ENCODE measurements at regions not wholly inside any gene's neighbourhood (a gene's known extent, or its start where the extent isn't known, plus 50 kb on each side); places are given as distances from the start of the nearest gene placed in this dataset.

DNA sequence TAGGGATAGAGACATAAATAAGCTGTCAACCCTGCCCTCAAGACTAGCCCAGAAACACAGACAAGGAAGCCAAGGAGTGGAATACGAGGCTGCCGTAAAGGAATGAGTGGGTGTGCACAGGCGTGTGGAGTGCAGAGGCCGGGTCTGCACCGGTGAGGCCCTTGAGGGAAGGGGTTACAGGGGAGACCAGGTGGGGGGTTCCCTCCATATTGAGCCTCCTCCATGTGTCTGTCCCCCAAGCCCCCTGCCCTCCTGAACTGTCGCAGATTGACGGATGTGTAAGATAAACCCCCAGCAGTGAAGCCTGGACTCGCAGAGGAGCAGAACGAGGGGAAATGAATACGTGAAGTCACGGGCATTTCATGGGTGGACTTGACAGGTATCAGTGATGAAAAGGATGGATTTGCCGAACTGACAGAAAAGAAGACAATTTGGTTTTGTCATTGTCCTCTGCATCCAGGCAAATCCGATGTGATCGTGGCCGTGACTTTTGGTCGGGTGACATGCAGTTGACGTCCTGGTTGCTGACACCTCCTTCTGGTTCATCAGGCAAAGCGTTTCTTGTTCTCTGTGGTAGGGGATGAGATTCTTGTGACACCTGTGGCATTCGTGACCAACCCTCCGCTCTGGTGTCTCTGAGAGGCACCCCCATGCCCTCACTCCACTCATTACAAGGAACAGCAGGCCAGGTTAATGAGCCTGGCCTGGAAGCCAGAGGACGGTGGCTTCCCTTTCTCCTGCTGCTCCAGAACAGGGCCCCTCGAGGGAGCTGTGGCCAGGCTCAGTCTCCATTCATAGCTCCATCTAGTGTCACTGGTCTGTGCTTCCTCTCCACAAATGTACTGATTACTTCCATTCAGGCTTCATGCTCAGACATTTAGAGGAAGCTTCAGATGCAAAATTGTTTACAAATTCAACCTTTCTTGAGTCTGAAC, 223.1 kb upstream of the B3GAT1 start:
- no peak for TF ChIP-seq POLR2AphosphoS5 (IDR thresholded peaks at IDR 0.05)
- TF ChIP-seq POLR2A (IDR thresholded peaks at IDR 0.05), result no peak
- TF ChIP-seq CTCF (IDR thresholded peaks at IDR 0.05), result no peak

DNA sequence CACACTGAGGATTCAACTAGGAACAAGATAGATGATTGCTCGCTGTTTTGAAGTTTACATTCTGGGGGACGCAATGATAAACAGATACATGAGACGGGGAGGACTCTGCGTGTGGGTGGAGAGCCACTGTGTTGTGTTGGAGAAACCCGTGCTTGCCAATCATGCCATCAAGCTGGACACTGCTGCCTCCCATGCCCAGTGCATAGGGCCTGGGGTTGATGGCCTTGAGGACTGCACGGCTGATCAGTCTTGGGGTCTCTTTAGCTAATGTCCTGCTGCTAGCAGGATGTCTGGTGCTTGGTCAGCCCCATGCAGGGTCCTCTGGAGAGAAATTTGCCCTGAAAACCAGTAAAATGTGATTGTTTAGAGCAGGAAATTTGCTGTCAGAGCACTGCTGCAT, 221.2 kb upstream of the B3GAT1 start:
- Histone ChIP-seq H3K4me3 (no peak overlapping the region), H3K9me3 (no peaks in the 10 kb centered on the region), H3K27ac (no peak overlapping the region), H3K27me3 (replicated peaks; ENCODE audit: insufficient read depth) (no peaks in the 10 kb centered on the region), H3K4me1 (replicated peaks) (no peaks in the 10 kb centered on the region), H3K36me3 (no peaks in the 10 kb centered on the region)
- 91% methylated on average over 6 of the region's 6 CpGs for WGBS
- no peak for DNase-seq (ENCODE audit: low spot score)
- intact Hi-C loops (cut with DNase I), result no loop called here
- TF ChIP-seq POLR2AphosphoS5 (IDR thresholded peaks at IDR 0.05) (no peak), CTCF (IDR thresholded peaks at IDR 0.05) (no peak), POLR2A (IDR thresholded peaks at IDR 0.05) (no peak)

More for the DNA sequence above, 223.1 kb upstream of the B3GAT1 start:
- WGBS, result 78% methylated on average over 22 of the region's 22 CpGs
- no peak overlapping the region for H3K27ac ChIP-seq
- no peak overlapping the region for H3K4me3 ChIP-seq
- DNase-seq (ENCODE audit: low spot score), result no peak
- H3K27me3 ChIP-seq (replicated peaks; ENCODE audit: insufficient read depth), result no peaks in the 10 kb centered on the region
- intact Hi-C loops (cut with DNase I), result no loop called here
- H3K9me3 ChIP-seq, result no peaks in the 10 kb centered on the region
- no peaks in the 10 kb centered on the region for H3K36me3 ChIP-seq
- no peaks in the 10 kb centered on the region for H3K4me1 ChIP-seq (replicated peaks)

GRCh38 chr11:134632347-134633119, 220.5 kb upstream of the B3GAT1 start:
- TF ChIP-seq POLR2A (IDR thresholded peaks at IDR 0.05), result no peak
- no peak for TF ChIP-seq CTCF (IDR thresholded peaks at IDR 0.05)
- TF ChIP-seq POLR2AphosphoS5 (IDR thresholded peaks at IDR 0.05), result no peak
- no peak overlapping the region for H3K27ac ChIP-seq
- no peaks in the 10 kb centered on the region for H3K4me1 ChIP-seq (replicated peaks)
- H3K36me3 ChIP-seq, result no peaks in the 10 kb centered on the region
- no peaks in the 10 kb centered on the region for H3K9me3 ChIP-seq
- H3K27me3 ChIP-seq (replicated peaks; ENCODE audit: insufficient read depth), result no peaks in the 10 kb centered on the region
- intact Hi-C loops (cut with DNase I), result no loop called here
- H3K4me3 ChIP-seq, result no peak overlapping the region
- 79% methylated on average over 16 of the region's 16 CpGs for WGBS
- DNase-seq (ENCODE audit: low spot score), result no peak

GRCh38 chr11:134630861-134631260, 218.8 kb upstream of the B3GAT1 start:
- intact Hi-C loops (cut with DNase I), result no loop called here
- 44% methylated on average over 13 of the region's 13 CpGs for WGBS
- Histone ChIP-seq H3K9me3 (no peaks in the 10 kb centered on the region), H3K27me3 (replicated peaks; ENCODE audit: insufficient read depth) (no peaks in the 10 kb centered on the region), H3K4me1 (replicated peaks) (no peaks in the 10 kb centered on the region), H3K27ac (no peak overlapping the region), H3K36me3 (no peaks in the 10 kb centered on the region), H3K4me3 (no peak overlapping the region)
- DNase-seq (ENCODE audit: low spot score), result no peak
- TF ChIP-seq CTCF (IDR thresholded peaks at IDR 0.05) (no peak), POLR2A (IDR thresholded peaks at IDR 0.05) (no peak), POLR2AphosphoS5 (IDR thresholded peaks at IDR 0.05) (no peak)

Data from prostate gland (tissue), 2 donors.